ENCODE measurements at regions not wholly inside any gene's neighbourhood (a gene's known extent, or its start where the extent isn't known, plus 50 kb on each side); places are given as distances from the start of the nearest gene placed in this dataset.

DNA sequence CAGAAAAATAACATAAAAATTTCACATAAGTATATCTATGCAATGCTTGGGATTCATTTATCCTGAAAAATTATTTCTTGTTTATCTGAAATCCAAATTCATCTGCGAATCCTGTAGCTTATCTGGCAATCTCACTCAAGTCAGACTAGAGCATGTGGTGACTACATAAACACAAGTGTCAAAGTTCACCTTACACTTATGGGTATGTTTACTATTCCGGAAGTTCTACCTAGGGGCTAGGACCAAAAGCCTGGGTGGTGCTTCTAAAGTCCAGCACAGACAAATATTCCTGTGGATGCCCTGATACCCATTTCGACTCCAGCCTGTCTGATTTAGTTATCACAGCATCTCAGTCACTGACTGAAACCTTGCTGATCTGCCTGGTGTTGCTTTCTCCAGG, 364.0 kb downstream of the METTL4 start:
- H3K9ac ChIP-seq (ENCODE audit: low read length) = no peak overlapping the region
- no peak for TF ChIP-seq EZH2phosphoT487 (IDR thresholded peaks at IDR 0.05; ENCODE audit: low read depth)
- TF ChIP-seq, protein P1, sequence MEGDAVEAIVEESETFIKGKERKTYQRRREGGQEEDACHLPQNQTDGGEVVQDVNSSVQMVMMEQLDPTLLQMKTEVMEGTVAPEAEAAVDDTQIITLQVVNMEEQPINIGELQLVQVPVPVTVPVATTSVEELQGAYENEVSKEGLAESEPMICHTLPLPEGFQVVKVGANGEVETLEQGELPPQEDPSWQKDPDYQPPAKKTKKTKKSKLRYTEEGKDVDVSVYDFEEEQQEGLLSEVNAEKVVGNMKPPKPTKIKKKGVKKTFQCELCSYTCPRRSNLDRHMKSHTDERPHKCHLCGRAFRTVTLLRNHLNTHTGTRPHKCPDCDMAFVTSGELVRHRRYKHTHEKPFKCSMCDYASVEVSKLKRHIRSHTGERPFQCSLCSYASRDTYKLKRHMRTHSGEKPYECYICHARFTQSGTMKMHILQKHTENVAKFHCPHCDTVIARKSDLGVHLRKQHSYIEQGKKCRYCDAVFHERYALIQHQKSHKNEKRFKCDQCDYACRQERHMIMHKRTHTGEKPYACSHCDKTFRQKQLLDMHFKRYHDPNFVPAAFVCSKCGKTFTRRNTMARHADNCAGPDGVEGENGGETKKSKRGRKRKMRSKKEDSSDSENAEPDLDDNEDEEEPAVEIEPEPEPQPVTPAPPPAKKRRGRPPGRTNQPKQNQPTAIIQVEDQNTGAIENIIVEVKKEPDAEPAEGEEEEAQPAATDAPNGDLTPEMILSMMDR (IDR thresholded peaks at IDR 0.05; ENCODE audit: low read depth, low read length) = no peak
- no peaks in the 10 kb centered on the region for H3K9me3 ChIP-seq (ENCODE audit: insufficient read depth, low read length)
- H4K20me1 ChIP-seq (ENCODE audit: insufficient read depth, low read length) = no peaks in the 10 kb centered on the region
- H2AFZ ChIP-seq (ENCODE audit: low read depth, low read length) = no peak overlapping the region
- no peak overlapping the region for H3K4me2 ChIP-seq (ENCODE audit: low read length)
- no peak overlapping the region for H3K4me3 ChIP-seq (ENCODE audit: low read length)
- H3K79me2 ChIP-seq (ENCODE audit: low read length) = no peaks in the 10 kb centered on the region
- H3K27me3 ChIP-seq (ENCODE audit: low read depth, low read length) = no peaks in the 10 kb centered on the region
- H3K4me1 ChIP-seq (ENCODE audit: low read length) = no peaks in the 10 kb centered on the region
- H3K36me3 ChIP-seq (replicated peaks; ENCODE audit: low read depth, low read length) = no peaks in the 10 kb centered on the region
- no peak overlapping the region for H3K27ac ChIP-seq (ENCODE audit: low read length)

DNA sequence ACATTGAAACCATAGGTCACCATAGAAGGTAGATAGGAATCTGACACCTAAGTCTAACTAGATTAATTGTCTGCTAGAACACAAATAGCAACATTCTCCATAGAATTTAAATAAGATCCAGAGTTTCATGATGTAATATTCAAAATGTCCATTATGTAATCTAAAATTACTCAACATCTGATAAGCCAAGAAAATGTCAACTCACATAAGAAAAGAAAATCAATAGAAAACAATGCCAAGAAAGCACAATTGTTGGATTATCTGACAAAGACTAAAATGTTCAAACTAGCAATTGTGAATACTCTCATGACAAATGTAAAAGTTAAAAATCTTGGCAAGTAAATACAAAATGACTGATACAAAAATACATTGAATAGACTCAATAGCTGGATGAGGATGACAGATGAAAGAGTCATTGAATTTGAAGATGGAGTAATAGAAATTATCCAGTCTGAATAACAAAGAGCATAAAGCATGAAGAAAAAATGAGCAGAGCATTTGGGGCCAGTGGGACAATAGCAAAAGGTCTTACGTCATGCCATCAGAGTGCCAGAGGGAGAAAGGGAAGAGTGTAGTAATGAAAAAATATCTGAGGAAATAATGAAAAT, 358.6 kb downstream of the METTL4 start:
- no peak overlapping the region for H3K27ac ChIP-seq (ENCODE audit: low read length)
- TF ChIP-seq, protein P1 (IDR thresholded peaks at IDR 0.05; ENCODE audit: low read depth, low read length) = no peak
- no peak for TF ChIP-seq EZH2phosphoT487 (IDR thresholded peaks at IDR 0.05; ENCODE audit: low read depth)
- no peak overlapping the region for H3K9ac ChIP-seq (ENCODE audit: low read length)
- no peaks in the 10 kb centered on the region for H3K27me3 ChIP-seq (ENCODE audit: low read depth, low read length)
- no peaks in the 10 kb centered on the region for H3K9me3 ChIP-seq (ENCODE audit: insufficient read depth, low read length)
- H3K4me1 ChIP-seq (ENCODE audit: low read length) = no peaks in the 10 kb centered on the region
- no peak overlapping the region for H3K4me2 ChIP-seq (ENCODE audit: low read length)
- H2AFZ ChIP-seq (ENCODE audit: low read depth, low read length) = no peak overlapping the region
- H3K36me3 ChIP-seq (replicated peaks; ENCODE audit: low read depth, low read length) = no peaks in the 10 kb centered on the region
- no peaks in the 10 kb centered on the region for H3K79me2 ChIP-seq (ENCODE audit: low read length)
- no peaks in the 10 kb centered on the region for H4K20me1 ChIP-seq (ENCODE audit: insufficient read depth, low read length)
- no peak overlapping the region for H3K4me3 ChIP-seq (ENCODE audit: low read length)

DNA sequence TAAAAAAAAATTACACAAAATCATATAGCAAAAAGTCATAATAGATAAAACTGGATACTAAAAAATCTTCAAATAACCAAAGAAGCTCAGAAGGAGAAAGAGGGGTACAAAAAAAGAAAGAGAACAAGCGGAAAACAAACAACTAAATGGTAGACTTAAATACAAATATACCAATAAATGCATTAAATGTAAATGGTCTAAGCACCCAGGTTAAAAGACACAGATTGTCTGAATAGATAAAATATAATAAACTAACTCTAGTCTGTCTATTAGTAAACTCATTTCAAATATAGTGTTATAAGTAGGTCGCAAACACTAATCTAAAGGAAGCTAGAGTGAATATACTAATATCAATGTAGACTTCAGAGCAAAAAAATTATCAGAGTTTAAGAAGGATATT, 357.4 kb downstream of the METTL4 start:
- H3K4me1 ChIP-seq (ENCODE audit: low read length) = no peaks in the 10 kb centered on the region
- H4K20me1 ChIP-seq (ENCODE audit: insufficient read depth, low read length) = no peaks in the 10 kb centered on the region
- no peaks in the 10 kb centered on the region for H3K36me3 ChIP-seq (replicated peaks; ENCODE audit: low read depth, low read length)
- H3K4me2 ChIP-seq (ENCODE audit: low read length) = no peak overlapping the region
- no peaks in the 10 kb centered on the region for H3K79me2 ChIP-seq (ENCODE audit: low read length)
- H3K9ac ChIP-seq (ENCODE audit: low read length) = no peak overlapping the region
- H3K4me3 ChIP-seq (ENCODE audit: low read length) = no peak overlapping the region
- no peak for TF ChIP-seq EZH2phosphoT487 (IDR thresholded peaks at IDR 0.05; ENCODE audit: low read depth)
- TF ChIP-seq, protein P1 (IDR thresholded peaks at IDR 0.05; ENCODE audit: low read depth, low read length) = no peak
- H3K27ac ChIP-seq (ENCODE audit: low read length) = no peak overlapping the region
- H2AFZ ChIP-seq (ENCODE audit: low read depth, low read length) = no peak overlapping the region
- H3K27me3 ChIP-seq (ENCODE audit: low read depth, low read length) = no peaks in the 10 kb centered on the region
- H3K9me3 ChIP-seq (ENCODE audit: insufficient read depth, low read length) = no peaks in the 10 kb centered on the region

DNA sequence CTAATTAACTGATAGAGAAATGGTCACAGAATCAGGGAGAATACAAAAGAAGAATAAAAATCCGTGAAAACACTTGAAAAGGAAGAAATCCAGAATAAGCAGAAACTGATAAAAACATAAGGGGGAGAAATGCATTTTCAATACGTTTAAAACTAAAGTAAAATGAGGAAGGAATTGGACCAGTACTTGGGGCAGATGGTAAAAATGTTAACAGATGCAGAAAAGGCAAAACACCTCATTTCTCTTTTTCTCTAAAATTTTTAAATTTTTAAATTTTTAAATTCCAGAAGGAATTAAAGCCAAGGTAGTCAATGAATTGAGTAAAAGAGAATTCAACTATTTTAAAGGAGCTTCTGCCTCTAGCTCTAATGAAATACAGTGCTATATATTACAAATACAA, 353.9 kb downstream of the METTL4 start:
- Histone ChIP-seq H3K4me2 (ENCODE audit: low read length) (no peak overlapping the region), H3K4me1 (ENCODE audit: low read length) (no peaks in the 10 kb centered on the region), H3K79me2 (ENCODE audit: low read length) (no peaks in the 10 kb centered on the region), H3K27ac (ENCODE audit: low read length) (no peak overlapping the region), H3K27me3 (ENCODE audit: low read depth, low read length) (0 out of 2 replicates have a peak, but pooled peaks cover 4% of the 10 kb centered on the region), H3K4me3 (ENCODE audit: low read length) (no peak overlapping the region), H3K9me3 (ENCODE audit: insufficient read depth, low read length) (no peaks in the 10 kb centered on the region), H3K36me3 (replicated peaks; ENCODE audit: low read depth, low read length) (no peaks in the 10 kb centered on the region), H4K20me1 (ENCODE audit: insufficient read depth, low read length) (no peaks in the 10 kb centered on the region), H2AFZ (ENCODE audit: low read depth, low read length) (no peak overlapping the region), H3K9ac (ENCODE audit: low read length) (no peak overlapping the region)
- TF ChIP-seq, protein P1 (IDR thresholded peaks at IDR 0.05; ENCODE audit: low read depth, low read length) = no peak
- no peak for TF ChIP-seq EZH2phosphoT487 (IDR thresholded peaks at IDR 0.05; ENCODE audit: low read depth)

Measured in OCI-LY3 (cell line).